Liver (tissue), 3 donors: ENCODE measurements at regions not wholly inside any gene's neighbourhood (a gene's known extent, or its start where the extent isn't known, plus 50 kb on each side); places are given as distances from the start of the nearest gene placed in this dataset.

Experiments used
- JUND ChIP-seq, 2 donors: IDR thresholded peaks; 2 replicates each; pipeline ENCODE4 v1.6.1; 2016; ENCODE audit warnings: antibody characterized with exemption in 2 of 2
- YY1 ChIP-seq: IDR thresholded peaks from 2 replicates; pipeline ENCODE4 v1.6.1; 2016; ENCODE audit warnings: antibody characterized with exemption, mild to moderate bottlenecking
- TF ChIP-seq, protein P1 (sequence below): fragments of 150-350 bp; IDR thresholded peaks from 2 replicates; pipeline ENCODE4 v1.5.1; 2017; ENCODE audit warnings: improper control_type of control experiment, low read depth, low read length; ENCODE audit not compliant: missing input control
- TF ChIP-seq, protein P2 (sequence below): IDR thresholded peaks from 2 replicates; pipeline ENCODE4 v1.6.1; 2016; ENCODE audit warnings: antibody characterized with exemption
- TF ChIP-seq, protein P3 (sequence below): IDR thresholded peaks from 2 replicates; pipeline ENCODE4 v1.6.1; 2016; ENCODE audit warnings: antibody characterized with exemption
- donor health status: healthy.
- donor health status: healthy.

DNA sequence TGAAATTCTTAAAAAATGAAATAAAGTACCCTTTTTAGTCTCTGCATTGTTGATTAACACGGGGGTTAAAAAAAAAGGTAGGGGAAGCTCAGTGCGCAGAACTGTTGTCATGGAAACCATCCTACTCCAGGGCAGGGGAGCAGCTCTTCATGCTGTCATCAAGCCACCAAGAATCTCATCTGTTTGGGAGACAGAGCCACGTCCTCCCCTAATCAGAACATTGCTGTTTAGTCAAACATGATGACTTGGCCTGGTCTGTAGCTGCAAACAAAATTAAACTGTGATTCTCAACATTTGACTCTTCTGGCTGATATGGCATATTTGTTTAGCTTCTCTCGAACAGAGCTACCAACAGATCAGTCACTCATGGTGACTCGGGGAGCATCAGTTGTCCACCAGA lies 254.4 kb upstream of the KLF14 start:
- TF ChIP-seq, protein P1, sequence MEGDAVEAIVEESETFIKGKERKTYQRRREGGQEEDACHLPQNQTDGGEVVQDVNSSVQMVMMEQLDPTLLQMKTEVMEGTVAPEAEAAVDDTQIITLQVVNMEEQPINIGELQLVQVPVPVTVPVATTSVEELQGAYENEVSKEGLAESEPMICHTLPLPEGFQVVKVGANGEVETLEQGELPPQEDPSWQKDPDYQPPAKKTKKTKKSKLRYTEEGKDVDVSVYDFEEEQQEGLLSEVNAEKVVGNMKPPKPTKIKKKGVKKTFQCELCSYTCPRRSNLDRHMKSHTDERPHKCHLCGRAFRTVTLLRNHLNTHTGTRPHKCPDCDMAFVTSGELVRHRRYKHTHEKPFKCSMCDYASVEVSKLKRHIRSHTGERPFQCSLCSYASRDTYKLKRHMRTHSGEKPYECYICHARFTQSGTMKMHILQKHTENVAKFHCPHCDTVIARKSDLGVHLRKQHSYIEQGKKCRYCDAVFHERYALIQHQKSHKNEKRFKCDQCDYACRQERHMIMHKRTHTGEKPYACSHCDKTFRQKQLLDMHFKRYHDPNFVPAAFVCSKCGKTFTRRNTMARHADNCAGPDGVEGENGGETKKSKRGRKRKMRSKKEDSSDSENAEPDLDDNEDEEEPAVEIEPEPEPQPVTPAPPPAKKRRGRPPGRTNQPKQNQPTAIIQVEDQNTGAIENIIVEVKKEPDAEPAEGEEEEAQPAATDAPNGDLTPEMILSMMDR = no peak
- TF ChIP-seq, protein P2, sequence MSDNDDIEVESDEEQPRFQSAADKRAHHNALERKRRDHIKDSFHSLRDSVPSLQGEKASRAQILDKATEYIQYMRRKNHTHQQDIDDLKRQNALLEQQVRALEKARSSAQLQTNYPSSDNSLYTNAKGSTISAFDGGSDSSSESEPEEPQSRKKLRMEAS = no peak
- TF ChIP-seq JUND (IDR thresholded peaks at IDR 0.05) (no peak), YY1 (no peak)
- TF ChIP-seq, protein P3, sequence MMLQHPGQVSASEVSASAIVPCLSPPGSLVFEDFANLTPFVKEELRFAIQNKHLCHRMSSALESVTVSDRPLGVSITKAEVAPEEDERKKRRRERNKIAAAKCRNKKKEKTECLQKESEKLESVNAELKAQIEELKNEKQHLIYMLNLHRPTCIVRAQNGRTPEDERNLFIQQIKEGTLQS = no peak
